CD14-positive monocyte (primary cell): ENCODE measurements at regions not wholly inside any gene's neighbourhood (a gene's known extent, or its start where the extent isn't known, plus 50 kb on each side); places are given as distances from the start of the nearest gene placed in this dataset.

ENCODE experiments used
- DNase-seq, 3 donors: peaks; one replicate each; pipeline ENCODE4 v3.0.0-alpha.2; 2011 to 2022
- H2AFZ ChIP-seq: 2 replicates; pipeline ENCODE4 v1.6.0; 2012; ENCODE audit warnings: mild to moderate bottlenecking, low read depth, low read length, inconsistent platforms; ENCODE audit not compliant: insufficient read depth, poor library complexity, severe bottlenecking
- H3K27ac ChIP-seq, 2 donors: 1 replicate in 1 of 2; 2 replicates in 1 of 2; pipeline ENCODE4 v1.5.1; 2012 to 2013; ENCODE audit warnings: low read length in 2 of 2, control low read depth in 1 of 2, inconsistent platforms in 1 of 2, low read depth in 1 of 2, mild to moderate bottlenecking in 1 of 2
- H3K27me3 ChIP-seq, 2 donors: one replicate each; pipeline versions ENCODE4 v1.6.0 to v1.6.1; 2011 to 2013; ENCODE audit warnings: low read length in 2 of 2; ENCODE audit not compliant: control insufficient read depth in 2 of 2, insufficient read depth in 2 of 2
- H3K36me3 ChIP-seq, 2 donors: replicated peaks in 1 of 2; 1 replicate in 1 of 2; 2 replicates in 1 of 2; pipeline versions ENCODE4 v1.5.1 to v1.6.1; 2012 to 2013; ENCODE audit warnings: low read length in 2 of 2, control low read depth in 1 of 2, inconsistent platforms in 1 of 2, mild to moderate bottlenecking in 1 of 2; ENCODE audit not compliant: insufficient read depth in 2 of 2, control insufficient read depth in 1 of 2
- H3K4me1 ChIP-seq, 2 donors: 1 replicate in 1 of 2; 2 replicates in 1 of 2; pipeline versions ENCODE4 v1.5.1 to v1.6.1; 2012 to 2013; ENCODE audit warnings: low read length in 2 of 2, control low read depth in 1 of 2, inconsistent platforms in 1 of 2, mild to moderate bottlenecking in 1 of 2, moderate library complexity in 1 of 2; ENCODE audit not compliant: insufficient read depth in 2 of 2, control insufficient read depth in 1 of 2
- H3K4me2 ChIP-seq: replicated peaks from 2 replicates; pipeline ENCODE3; 2012; ENCODE audit warnings: low read length, moderate library complexity, mild to moderate bottlenecking; ENCODE audit not compliant: poor library complexity, severe bottlenecking; ENCODE audit errors: extremely low read depth
- H3K4me3 ChIP-seq, 3 experiments: fragments of 200-600 bp in 1 of 3; sonication (generic) in 1 of 3; replicated peaks in 1 of 3; 1 replicate in 2 of 3; 2 replicates in 1 of 3; pipeline ENCODE4 v1.5.1; 2011 to 2013; ENCODE audit warnings: low read length in 3 of 3, mild to moderate bottlenecking in 3 of 3, control low read depth in 2 of 3, low read depth in 2 of 3, inconsistent platforms in 1 of 3, moderate library complexity in 1 of 3
- H3K79me2 ChIP-seq: 2 replicates; pipeline ENCODE4 v1.6.0; 2012; ENCODE audit warnings: mild to moderate bottlenecking, control low read depth, inconsistent platforms, low read length, moderate library complexity; ENCODE audit not compliant: insufficient read depth
- H3K9ac ChIP-seq: 2 replicates; pipeline ENCODE4 v1.6.0; 2017; ENCODE audit warnings: low read length, mild to moderate bottlenecking; ENCODE audit not compliant: insufficient read depth, poor library complexity, severe bottlenecking
- H3K9me3 ChIP-seq, 2 donors: replicated peaks in 1 of 2; 1 replicate in 1 of 2; 2 replicates in 1 of 2; pipeline versions ENCODE4 v1.5.1 to v1.6.1; 2012 to 2013; ENCODE audit warnings: low read length in 2 of 2, control low read depth in 1 of 2; ENCODE audit not compliant: control insufficient read depth in 1 of 2, insufficient read depth in 1 of 2
- H4K20me1 ChIP-seq: 2 replicates; pipeline ENCODE4 v1.6.0; 2012; ENCODE audit warnings: mild to moderate bottlenecking, low read length, control low read depth, moderate library complexity; ENCODE audit not compliant: insufficient read depth
- H3K27ac Mint-ChIP-seq, 7 donors: one replicate each; pipeline ENCODE4 v1.8.0; 2020; ENCODE audit warnings: mild to moderate bottlenecking in 7 of 7, mixed read lengths in 7 of 7, moderate library complexity in 6 of 7, inconsistent platforms in 2 of 7
- H3K27me3 Mint-ChIP-seq, 3 donors: one replicate each; pipeline ENCODE4 v1.8.0; 2021 to 2022; ENCODE audit warnings: low read depth in 3 of 3, mild to moderate bottlenecking in 3 of 3, mixed read lengths in 3 of 3, moderate library complexity in 3 of 3, inconsistent platforms in 1 of 3
- H3K36me3 Mint-ChIP-seq, 2 donors: one replicate each; pipeline ENCODE4 v1.8.0; 2020; ENCODE audit warnings: mixed read lengths in 2 of 2, inconsistent platforms in 1 of 2, mild to moderate bottlenecking in 1 of 2
- H3K4me1 Mint-ChIP-seq: one replicate; pipeline ENCODE4 v1.8.0; 2020; ENCODE audit warnings: mild to moderate bottlenecking, mixed read lengths
- H3K4me3 Mint-ChIP-seq, 2 donors: one replicate each; pipeline ENCODE4 v1.8.0; 2020; ENCODE audit warnings: mild to moderate bottlenecking in 2 of 2, mixed read lengths in 2 of 2, moderate library complexity in 1 of 2
- H3K9me3 Mint-ChIP-seq, 7 donors: one replicate each; pipeline ENCODE4 v1.8.0; 2020 to 2022; ENCODE audit warnings: mixed read lengths in 7 of 7, mild to moderate bottlenecking in 6 of 7, moderate library complexity in 6 of 7, inconsistent platforms in 2 of 7
- CTCF ChIP-seq: fragments of 200-600 bp; IDR thresholded peaks from one replicate; pipeline ENCODE4 v1.8.0; 2022; ENCODE audit warnings: antibody characterized with exemption, mild to moderate bottlenecking
- WGBS: methylation state at CpG from one replicate; pipeline ENCODE4 v1.1.5; 2013; ENCODE audit warnings: missing lambda C conversion rate; ENCODE audit not compliant: insufficient coverage; 5-methylcytosine and 5-hydroxymethylcytosine counted together
- intact Hi-C, 2 donors: fragments of 100-400 bp; cut with micrococcal nuclease; formaldehyde crosslinking; loops; one replicate each; pipeline versions ENCODE4 v1.15.0 to v1.15.1; 2023

GRCh38 chr10:125479059-125479458 lies 203.9 kb downstream of the TEX36 start:
- Histone ChIP-seq H3K27me3 (no peaks in the 10 kb centered on the region), H3K4me2 (no peak overlapping the region), H3K4me3 (no peak overlapping the region), H3K79me2 (no peaks in the 10 kb centered on the region), H3K9me3 (no peaks in the 10 kb centered on the region), H4K20me1 (no peaks in the 10 kb centered on the region), H2AFZ (no peak overlapping the region), H3K36me3 (no peaks in the 10 kb centered on the region), H3K4me1 (no peaks in the 10 kb centered on the region), H3K9ac (no peak overlapping the region), H3K27ac (no peak overlapping the region)
- peaks cover 0 to 5% (median 0%) of the 10 kb centered on the region in 7 donors for H3K9me3 Mint-ChIP-seq
- H3K4me1 Mint-ChIP-seq, result no peaks in the 10 kb centered on the region
- no peak overlapping the region for H3K4me3 Mint-ChIP-seq
- no peaks in the 10 kb centered on the region for H3K36me3 Mint-ChIP-seq
- peaks cover 3 to 9% (median 5%) of the 10 kb centered on the region in 3 donors for H3K27me3 Mint-ChIP-seq
- no CpG with 5 or more reads among the region's 4 CpGs for WGBS
- intact Hi-C loops, result no loop called here
- no peak overlapping the region for H3K27ac Mint-ChIP-seq
- TF ChIP-seq CTCF, result no peak
- DNase-seq, result no peak

GRCh38 chr10:125475815-125476214 lies 207.1 kb downstream of the TEX36 start:
- no peaks in the 10 kb centered on the region for H3K4me1 Mint-ChIP-seq
- Histone ChIP-seq H2AFZ (no peak overlapping the region), H3K9me3 (no peaks in the 10 kb centered on the region), H4K20me1 (no peaks in the 10 kb centered on the region), H3K4me1 (no peaks in the 10 kb centered on the region), H3K36me3 (no peaks in the 10 kb centered on the region), H3K27ac (no peak overlapping the region), H3K9ac (no peak overlapping the region), H3K79me2 (no peaks in the 10 kb centered on the region), H3K4me2 (no peak overlapping the region), H3K27me3 (no peaks in the 10 kb centered on the region), H3K4me3 (no peak overlapping the region)
- DNase-seq, result no peak
- no peak overlapping the region for H3K4me3 Mint-ChIP-seq
- no peaks in the 10 kb centered on the region for H3K36me3 Mint-ChIP-seq
- no peak for TF ChIP-seq CTCF
- H3K27me3 Mint-ChIP-seq, result peaks cover 0 to 6% (median 0%) of the 10 kb centered on the region in 3 donors
- no CpG with 5 or more reads among the region's 2 CpGs for WGBS
- no peak overlapping the region for H3K27ac Mint-ChIP-seq
- intact Hi-C loops, result no loop called here
- peaks cover 0 to 5% (median 0%) of the 10 kb centered on the region in 7 donors for H3K9me3 Mint-ChIP-seq
